CD14-positive monocyte (primary cell): ENCODE measurements at regions not wholly inside any gene's neighbourhood (a gene's known extent, or its start where the extent isn't known, plus 50 kb on each side); places are given as distances from the start of the nearest gene placed in this dataset.

Experiments
- DNase-seq, 3 donors: peaks; one replicate each; pipeline ENCODE4 v3.0.0-alpha.2; 2011 to 2022
- H2AFZ ChIP-seq: 2 replicates; pipeline ENCODE4 v1.6.0; 2012; ENCODE audit warnings: mild to moderate bottlenecking, low read depth, low read length, inconsistent platforms; ENCODE audit not compliant: insufficient read depth, poor library complexity, severe bottlenecking
- H3K27ac ChIP-seq, 2 donors: 1 replicate in 1 of 2; 2 replicates in 1 of 2; pipeline ENCODE4 v1.5.1; 2012 to 2013; ENCODE audit warnings: low read length in 2 of 2, control low read depth in 1 of 2, inconsistent platforms in 1 of 2, low read depth in 1 of 2, mild to moderate bottlenecking in 1 of 2
- H3K27me3 ChIP-seq, 2 donors: one replicate each; pipeline versions ENCODE4 v1.6.0 to v1.6.1; 2011 to 2013; ENCODE audit warnings: low read length in 2 of 2; ENCODE audit not compliant: control insufficient read depth in 2 of 2, insufficient read depth in 2 of 2
- H3K36me3 ChIP-seq, 2 donors: replicated peaks in 1 of 2; 1 replicate in 1 of 2; 2 replicates in 1 of 2; pipeline versions ENCODE4 v1.5.1 to v1.6.1; 2012 to 2013; ENCODE audit warnings: low read length in 2 of 2, control low read depth in 1 of 2, inconsistent platforms in 1 of 2, mild to moderate bottlenecking in 1 of 2; ENCODE audit not compliant: insufficient read depth in 2 of 2, control insufficient read depth in 1 of 2
- H3K4me1 ChIP-seq, 2 donors: 1 replicate in 1 of 2; 2 replicates in 1 of 2; pipeline versions ENCODE4 v1.5.1 to v1.6.1; 2012 to 2013; ENCODE audit warnings: low read length in 2 of 2, control low read depth in 1 of 2, inconsistent platforms in 1 of 2, mild to moderate bottlenecking in 1 of 2, moderate library complexity in 1 of 2; ENCODE audit not compliant: insufficient read depth in 2 of 2, control insufficient read depth in 1 of 2
- H3K4me2 ChIP-seq: replicated peaks from 2 replicates; pipeline ENCODE3; 2012; ENCODE audit warnings: low read length, moderate library complexity, mild to moderate bottlenecking; ENCODE audit not compliant: poor library complexity, severe bottlenecking; ENCODE audit errors: extremely low read depth
- H3K4me3 ChIP-seq, 3 experiments: fragments of 200-600 bp in 1 of 3; sonication (generic) in 1 of 3; replicated peaks in 1 of 3; 1 replicate in 2 of 3; 2 replicates in 1 of 3; pipeline ENCODE4 v1.5.1; 2011 to 2013; ENCODE audit warnings: low read length in 3 of 3, mild to moderate bottlenecking in 3 of 3, control low read depth in 2 of 3, low read depth in 2 of 3, inconsistent platforms in 1 of 3, moderate library complexity in 1 of 3
- H3K79me2 ChIP-seq: 2 replicates; pipeline ENCODE4 v1.6.0; 2012; ENCODE audit warnings: mild to moderate bottlenecking, control low read depth, inconsistent platforms, low read length, moderate library complexity; ENCODE audit not compliant: insufficient read depth
- H3K9ac ChIP-seq: 2 replicates; pipeline ENCODE4 v1.6.0; 2017; ENCODE audit warnings: low read length, mild to moderate bottlenecking; ENCODE audit not compliant: insufficient read depth, poor library complexity, severe bottlenecking
- H3K9me3 ChIP-seq, 2 donors: replicated peaks in 1 of 2; 1 replicate in 1 of 2; 2 replicates in 1 of 2; pipeline versions ENCODE4 v1.5.1 to v1.6.1; 2012 to 2013; ENCODE audit warnings: low read length in 2 of 2, control low read depth in 1 of 2; ENCODE audit not compliant: control insufficient read depth in 1 of 2, insufficient read depth in 1 of 2
- H4K20me1 ChIP-seq: 2 replicates; pipeline ENCODE4 v1.6.0; 2012; ENCODE audit warnings: mild to moderate bottlenecking, low read length, control low read depth, moderate library complexity; ENCODE audit not compliant: insufficient read depth
- H3K27ac Mint-ChIP-seq, 7 donors: one replicate each; pipeline ENCODE4 v1.8.0; 2020; ENCODE audit warnings: mild to moderate bottlenecking in 7 of 7, mixed read lengths in 7 of 7, moderate library complexity in 6 of 7, inconsistent platforms in 2 of 7
- H3K27me3 Mint-ChIP-seq, 3 donors: one replicate each; pipeline ENCODE4 v1.8.0; 2021 to 2022; ENCODE audit warnings: low read depth in 3 of 3, mild to moderate bottlenecking in 3 of 3, mixed read lengths in 3 of 3, moderate library complexity in 3 of 3, inconsistent platforms in 1 of 3
- H3K36me3 Mint-ChIP-seq, 2 donors: one replicate each; pipeline ENCODE4 v1.8.0; 2020; ENCODE audit warnings: mixed read lengths in 2 of 2, inconsistent platforms in 1 of 2, mild to moderate bottlenecking in 1 of 2
- H3K4me1 Mint-ChIP-seq: one replicate; pipeline ENCODE4 v1.8.0; 2020; ENCODE audit warnings: mild to moderate bottlenecking, mixed read lengths
- H3K4me3 Mint-ChIP-seq, 2 donors: one replicate each; pipeline ENCODE4 v1.8.0; 2020; ENCODE audit warnings: mild to moderate bottlenecking in 2 of 2, mixed read lengths in 2 of 2, moderate library complexity in 1 of 2
- H3K9me3 Mint-ChIP-seq, 7 donors: one replicate each; pipeline ENCODE4 v1.8.0; 2020 to 2022; ENCODE audit warnings: mixed read lengths in 7 of 7, mild to moderate bottlenecking in 6 of 7, moderate library complexity in 6 of 7, inconsistent platforms in 2 of 7
- WGBS: methylation state at CpG from one replicate; pipeline ENCODE4 v1.1.5; 2013; ENCODE audit warnings: missing lambda C conversion rate; ENCODE audit not compliant: insufficient coverage; 5-methylcytosine and 5-hydroxymethylcytosine counted together
- intact Hi-C, 2 donors: fragments of 100-400 bp; cut with micrococcal nuclease; formaldehyde crosslinking; loops; one replicate each; pipeline versions ENCODE4 v1.15.0 to v1.15.1; 2023
- TF ChIP-seq, protein P1 (sequence below): fragments of 200-600 bp; IDR thresholded peaks from one replicate; pipeline ENCODE4 v1.8.0; 2022; ENCODE audit warnings: antibody characterized with exemption, mild to moderate bottlenecking

DNA sequence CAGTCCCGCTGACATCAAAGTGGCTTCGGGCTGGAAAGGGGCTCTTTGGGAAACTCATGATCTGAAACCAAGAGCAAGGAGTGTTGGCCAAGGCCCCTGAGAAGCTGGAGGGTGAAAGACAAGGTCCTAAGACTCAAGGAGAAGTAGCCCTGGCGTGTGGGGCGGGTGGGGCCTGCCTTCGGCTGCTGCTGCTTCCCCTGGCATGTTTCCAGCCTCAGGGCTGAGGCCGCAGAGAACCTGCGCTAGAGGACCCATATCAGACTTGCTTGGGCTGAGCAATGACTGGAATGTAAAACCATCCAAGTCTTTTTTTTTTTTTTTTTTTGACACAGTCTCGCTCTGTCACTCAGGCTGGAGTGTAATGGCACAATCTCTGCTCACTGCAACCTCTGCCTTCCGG is 67.5 kb upstream of the GCSH start:
- no peak overlapping the region for H3K4me3 ChIP-seq
- no peak overlapping the region for H3K9ac ChIP-seq
- no peaks in the 10 kb centered on the region for H3K36me3 Mint-ChIP-seq
- H3K4me1 ChIP-seq: no peaks in the 10 kb centered on the region
- no peaks in the 10 kb centered on the region for H3K4me1 Mint-ChIP-seq
- DNase-seq: no peak
- H3K27ac ChIP-seq: no peak overlapping the region
- H3K9me3 ChIP-seq: no peaks in the 10 kb centered on the region
- no peak overlapping the region for H2AFZ ChIP-seq
- no peaks in the 10 kb centered on the region for H4K20me1 ChIP-seq
- TF ChIP-seq, protein P1, sequence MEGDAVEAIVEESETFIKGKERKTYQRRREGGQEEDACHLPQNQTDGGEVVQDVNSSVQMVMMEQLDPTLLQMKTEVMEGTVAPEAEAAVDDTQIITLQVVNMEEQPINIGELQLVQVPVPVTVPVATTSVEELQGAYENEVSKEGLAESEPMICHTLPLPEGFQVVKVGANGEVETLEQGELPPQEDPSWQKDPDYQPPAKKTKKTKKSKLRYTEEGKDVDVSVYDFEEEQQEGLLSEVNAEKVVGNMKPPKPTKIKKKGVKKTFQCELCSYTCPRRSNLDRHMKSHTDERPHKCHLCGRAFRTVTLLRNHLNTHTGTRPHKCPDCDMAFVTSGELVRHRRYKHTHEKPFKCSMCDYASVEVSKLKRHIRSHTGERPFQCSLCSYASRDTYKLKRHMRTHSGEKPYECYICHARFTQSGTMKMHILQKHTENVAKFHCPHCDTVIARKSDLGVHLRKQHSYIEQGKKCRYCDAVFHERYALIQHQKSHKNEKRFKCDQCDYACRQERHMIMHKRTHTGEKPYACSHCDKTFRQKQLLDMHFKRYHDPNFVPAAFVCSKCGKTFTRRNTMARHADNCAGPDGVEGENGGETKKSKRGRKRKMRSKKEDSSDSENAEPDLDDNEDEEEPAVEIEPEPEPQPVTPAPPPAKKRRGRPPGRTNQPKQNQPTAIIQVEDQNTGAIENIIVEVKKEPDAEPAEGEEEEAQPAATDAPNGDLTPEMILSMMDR: no peak
- H3K4me3 Mint-ChIP-seq: no peak overlapping the region
- no peaks in the 10 kb centered on the region for H3K27me3 ChIP-seq
- 90% methylated on average over 7 of the region's 9 CpGs for WGBS
- no peak overlapping the region for H3K27ac Mint-ChIP-seq
- H3K36me3 ChIP-seq: no peaks in the 10 kb centered on the region
- H3K79me2 ChIP-seq: no peaks in the 10 kb centered on the region
- peaks cover 0 to 11% (median 0%) of the 10 kb centered on the region in 7 donors for H3K9me3 Mint-ChIP-seq
- intact Hi-C loops: no loop called here
- H3K4me2 ChIP-seq: no peak overlapping the region
- peaks cover 4 to 7% (median 4%) of the 10 kb centered on the region in 3 donors for H3K27me3 Mint-ChIP-seq

DNA sequence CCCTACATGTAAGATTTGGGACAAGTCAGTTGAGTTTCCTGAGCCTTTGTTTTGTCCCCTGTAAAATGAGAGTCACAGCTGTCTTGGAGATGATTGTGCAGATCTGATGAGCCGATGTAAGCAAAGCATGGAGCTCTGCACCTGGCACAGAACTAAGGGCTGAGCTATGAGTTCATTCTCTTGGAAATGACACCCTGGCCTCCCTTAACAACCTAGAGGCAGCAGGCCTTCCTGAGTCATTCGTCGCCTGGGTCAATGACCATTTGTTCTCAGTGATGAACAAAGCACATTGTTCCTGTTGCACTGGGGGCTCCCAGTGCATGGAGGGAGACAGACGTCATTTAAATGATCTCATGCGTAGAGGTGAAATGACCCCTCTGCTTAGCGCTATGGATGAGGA is 62.8 kb upstream of the GCSH start:
- intact Hi-C loops: no loop called here
- Histone ChIP-seq H3K4me1 (no peaks in the 10 kb centered on the region), H3K79me2 (no peaks in the 10 kb centered on the region), H3K4me2 (no peak overlapping the region), H3K27me3 (no peaks in the 10 kb centered on the region), H3K27ac (no peak overlapping the region), H4K20me1 (no peaks in the 10 kb centered on the region), H3K36me3 (no peaks in the 10 kb centered on the region), H3K4me3 (no peak overlapping the region), H3K9ac (no peak overlapping the region), H3K9me3 (no peaks in the 10 kb centered on the region), H2AFZ (no peak overlapping the region)
- H3K27ac Mint-ChIP-seq: peak overlapping the region in 1 of 7 donors; percentile 21
- H3K4me1 Mint-ChIP-seq: no peaks in the 10 kb centered on the region
- H3K36me3 Mint-ChIP-seq: no peaks in the 10 kb centered on the region
- 85% methylated on average over 5 of the region's 6 CpGs for WGBS
- TF ChIP-seq, protein P1: no peak
- H3K9me3 Mint-ChIP-seq: peaks cover 0 to 5% (median 0%) of the 10 kb centered on the region in 7 donors
- H3K27me3 Mint-ChIP-seq: peaks cover 0 to 8% (median 1%) of the 10 kb centered on the region in 3 donors
- H3K4me3 Mint-ChIP-seq: no peak overlapping the region
- no peak for DNase-seq
